Right lung (tissue), 2 donors: ENCODE measurements at regions not wholly inside any gene's neighbourhood (a gene's known extent, or its start where the extent isn't known, plus 50 kb on each side); places are given as distances from the start of the nearest gene placed in this dataset.

Experiments
- DNase-seq, 2 donors: peaks; one replicate each; pipeline ENCODE4 v3.0.0-alpha.2; 2013

DNA sequence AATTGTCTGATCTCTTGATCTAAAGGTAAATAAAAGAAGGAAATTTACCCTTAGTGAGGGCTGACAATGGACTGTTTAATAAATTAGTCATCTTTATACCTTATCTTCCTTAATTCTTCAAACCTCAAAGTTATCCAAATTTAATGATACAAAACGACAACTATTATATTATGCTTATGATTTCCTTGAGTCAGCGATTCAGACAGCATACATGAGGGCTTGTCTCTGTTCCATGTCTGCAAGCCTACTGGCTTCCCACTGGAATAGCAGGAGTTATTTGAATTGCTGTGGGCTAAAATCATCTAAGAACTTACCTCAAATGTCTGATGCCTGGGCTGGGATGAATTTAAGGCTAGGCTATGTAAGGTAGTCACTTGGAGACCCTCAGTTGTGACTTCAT lies 197.2 kb upstream of the MDGA2 start:
- no peak for DNase-seq

DNA sequence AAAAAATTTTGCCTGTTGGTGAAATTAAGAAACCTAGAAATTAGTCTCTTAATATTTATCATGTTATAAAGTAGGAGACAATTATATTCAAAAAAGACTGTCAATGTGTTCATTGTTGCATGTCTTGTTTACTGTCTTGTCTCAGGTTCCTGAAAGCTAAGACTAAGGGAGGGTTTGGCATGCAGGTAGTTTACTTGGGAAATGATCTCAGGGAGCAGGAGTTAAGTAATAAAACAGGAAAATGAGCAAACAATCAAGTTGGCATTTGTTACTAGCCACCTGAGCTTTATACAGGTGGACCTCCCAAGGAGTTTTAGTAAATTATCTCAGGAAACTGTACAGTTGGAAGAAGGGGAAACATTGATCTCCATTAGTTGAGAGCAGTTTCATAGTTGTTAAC lies 188.0 kb upstream of the MDGA2 start:
- DNase-seq: no peak

DNA sequence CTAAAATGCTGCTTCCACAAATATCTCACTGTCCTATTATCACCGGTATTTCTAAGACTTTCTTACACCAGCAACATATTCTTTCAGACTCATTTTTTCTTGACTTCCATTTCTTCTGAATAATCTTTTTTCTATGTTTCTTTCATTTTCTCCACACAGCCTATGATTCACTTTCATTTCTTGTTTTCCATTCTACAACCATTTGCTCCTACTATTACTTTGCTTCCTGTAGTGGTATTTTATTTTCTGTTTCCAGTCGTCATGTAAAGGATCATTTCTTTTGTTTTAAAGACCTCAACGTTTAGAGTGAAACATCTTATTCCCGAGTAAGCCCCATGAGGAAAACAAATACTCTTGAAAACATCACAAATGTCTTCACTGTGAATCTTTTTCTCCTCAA lies 182.2 kb upstream of the MDGA2 start:
- no peak for DNase-seq

DNA sequence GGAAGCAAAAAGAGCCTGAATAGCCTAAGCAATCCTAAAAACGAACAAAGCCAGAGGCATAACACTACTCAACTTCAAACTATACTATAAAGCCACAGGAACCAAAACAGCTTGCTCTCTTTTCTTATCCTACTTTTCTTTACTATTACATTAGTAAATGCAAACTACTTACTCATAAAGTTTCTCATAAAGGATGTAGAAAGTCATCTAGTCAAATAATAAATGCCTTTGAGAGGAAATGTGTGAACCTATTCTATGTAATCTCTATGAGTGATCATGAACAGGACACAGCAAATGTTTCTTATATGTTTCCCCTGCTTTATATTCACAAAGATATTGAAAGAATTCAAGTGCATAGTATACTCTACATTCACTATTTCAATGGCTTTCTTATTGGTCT lies 176.9 kb upstream of the MDGA2 start:
- no peak for DNase-seq

DNA sequence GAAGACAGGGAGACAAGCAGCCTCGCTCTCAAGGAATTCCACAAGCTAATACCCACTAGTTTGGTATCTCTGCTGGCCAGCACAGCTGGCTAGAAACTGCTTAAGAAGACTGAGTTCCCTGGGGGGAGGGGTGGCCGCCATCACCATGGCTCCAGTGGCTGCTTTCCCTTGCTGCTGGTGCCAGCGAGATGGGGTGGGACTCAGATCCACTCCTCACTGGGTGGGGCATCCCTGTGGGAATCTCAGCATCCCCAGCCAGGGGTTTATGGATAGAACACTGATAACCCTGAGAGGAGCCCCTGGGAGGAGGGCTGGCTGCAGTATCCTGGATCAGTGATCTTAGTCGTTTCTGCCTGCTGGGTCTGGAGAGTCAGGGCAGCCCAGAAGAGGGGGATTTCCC lies 170.6 kb upstream of the MDGA2 start:
- no peak for DNase-seq

DNA sequence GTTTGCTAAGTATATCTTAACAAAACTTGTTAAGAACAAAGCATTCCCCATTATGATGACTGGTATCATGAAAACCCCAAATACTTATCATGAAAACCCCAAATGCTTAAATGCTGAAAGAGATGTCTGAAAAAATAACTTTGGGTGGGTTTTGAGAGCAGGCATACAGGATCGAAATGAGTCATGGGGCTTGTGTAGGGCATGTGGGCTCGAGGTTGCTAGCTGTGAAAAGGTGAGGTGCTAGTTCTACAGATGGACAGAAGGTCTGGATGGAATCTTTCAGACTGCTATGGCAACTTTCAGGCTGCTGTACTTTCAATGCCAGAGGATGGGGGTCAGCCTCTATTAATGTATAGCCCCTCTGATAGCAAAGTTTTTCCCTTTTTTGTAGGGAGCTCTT lies 167.8 kb upstream of the MDGA2 start:
- DNase-seq: no peak

GRCh38 chr14:47833011-47833410 lies 157.6 kb upstream of the MDGA2 start:
- no peak for DNase-seq

- no peak for DNase-seq
Measured at GRCh38 chr14:47826809-47827208, 151.4 kb upstream of the MDGA2 start.

DNA sequence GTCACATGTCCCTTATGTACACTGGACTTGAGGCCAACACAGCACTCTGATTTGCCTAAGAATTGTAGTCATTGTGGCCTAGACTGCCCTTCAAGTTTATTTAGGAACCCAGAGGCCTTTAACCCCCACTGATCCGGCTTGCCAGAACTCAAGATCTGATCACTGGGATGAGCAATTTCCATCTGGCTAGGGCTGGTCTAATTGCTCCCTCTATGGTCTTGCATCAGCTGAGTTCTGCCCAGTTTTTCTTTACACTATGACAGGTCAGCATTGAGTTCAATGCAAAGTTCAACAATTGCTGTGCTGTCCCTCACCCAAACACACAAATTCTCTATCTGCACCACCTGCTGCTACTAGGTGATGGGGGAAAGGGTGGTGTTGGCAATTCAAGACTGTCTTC lies 146.9 kb upstream of the MDGA2 start:
- no peak for DNase-seq

DNA sequence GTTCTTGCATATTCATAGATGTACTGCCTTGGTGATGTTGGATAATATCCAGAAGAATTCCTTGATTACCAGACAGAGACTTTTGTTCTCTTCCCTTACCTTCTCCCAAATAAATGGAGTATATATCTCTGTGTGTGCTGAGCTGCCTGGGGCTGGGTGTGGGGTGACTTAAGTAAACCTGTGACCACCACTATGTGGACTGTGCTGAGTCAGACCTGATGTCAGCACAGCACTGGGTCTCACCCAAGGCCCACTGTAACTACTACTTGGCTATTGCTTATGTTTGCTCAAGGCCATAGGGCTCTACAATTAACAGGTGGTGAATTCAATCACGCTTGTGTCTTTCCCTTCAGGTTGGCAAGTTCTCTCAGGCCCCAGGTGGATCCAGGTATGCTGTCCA lies 145.7 kb upstream of the MDGA2 start:
- no peak for DNase-seq

DNA sequence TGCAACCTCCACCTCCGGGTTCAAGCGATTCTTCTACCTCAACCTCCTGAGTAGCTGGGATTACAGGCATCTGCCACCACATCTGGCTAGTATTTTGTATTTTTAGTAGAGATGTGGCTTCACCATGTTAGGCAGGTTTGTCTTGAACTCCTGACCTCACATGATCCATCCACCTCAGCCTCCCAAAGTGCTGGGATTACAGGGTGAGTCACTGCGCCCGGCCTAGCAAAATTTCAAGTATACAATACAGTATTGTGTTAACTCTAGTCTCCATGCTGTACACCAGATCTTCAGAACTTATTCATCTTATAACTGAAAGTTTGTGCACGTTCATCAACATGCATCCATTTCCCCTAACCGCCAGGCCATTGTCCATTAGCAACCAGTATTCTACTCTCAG lies 115.1 kb upstream of the MDGA2 start:
- DNase-seq: no peak

- no peak for DNase-seq
Measured at GRCh38 chr14:47785058-47785457, 109.7 kb upstream of the MDGA2 start.

DNA sequence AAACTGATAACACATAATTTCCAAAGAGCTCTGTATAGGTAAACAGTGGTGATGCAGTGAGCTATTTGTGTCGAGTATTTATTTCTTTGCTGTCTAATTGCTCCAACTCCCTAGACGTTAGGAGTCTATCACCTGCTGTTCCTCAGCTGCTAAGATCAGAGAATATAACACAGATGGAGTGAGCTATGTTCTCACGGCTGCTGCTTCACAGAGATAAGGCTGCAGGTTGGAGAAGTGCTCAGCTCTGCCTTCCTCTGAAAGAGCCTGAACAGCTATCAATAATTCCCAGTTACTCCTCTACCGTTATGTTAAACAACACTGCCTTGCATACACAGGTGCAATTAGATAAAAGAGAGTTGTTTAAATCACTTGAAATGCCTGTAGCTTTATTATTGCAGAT lies 103.2 kb upstream of the MDGA2 start:
- DNase-seq: no peak

- DNase-seq: no peak
Measured at GRCh38 chr14:47772652-47773051, 97.2 kb upstream of the MDGA2 start.

- DNase-seq: no peak
Measured at GRCh38 chr14:47763188-47763854, 87.9 kb upstream of the MDGA2 start.

DNA sequence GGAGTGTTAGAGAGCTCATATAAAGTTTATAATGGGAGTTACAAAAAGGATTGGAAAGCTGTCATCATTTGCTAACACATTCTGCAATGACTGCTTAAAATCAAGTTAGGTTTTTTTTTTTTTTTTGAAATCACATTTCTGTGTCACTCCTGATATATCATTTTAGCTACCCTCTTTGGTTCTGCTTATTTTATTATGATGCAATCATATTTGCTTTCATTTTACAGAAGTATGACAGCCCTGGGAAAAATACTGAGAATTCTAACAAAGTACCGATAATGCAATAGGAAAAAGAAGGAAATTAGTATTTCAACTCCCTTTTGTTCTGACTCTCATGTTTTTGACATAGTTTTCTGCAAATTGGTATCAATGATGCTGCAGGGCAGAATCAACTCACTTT lies 71.6 kb upstream of the MDGA2 start:
- no peak for DNase-seq

DNA sequence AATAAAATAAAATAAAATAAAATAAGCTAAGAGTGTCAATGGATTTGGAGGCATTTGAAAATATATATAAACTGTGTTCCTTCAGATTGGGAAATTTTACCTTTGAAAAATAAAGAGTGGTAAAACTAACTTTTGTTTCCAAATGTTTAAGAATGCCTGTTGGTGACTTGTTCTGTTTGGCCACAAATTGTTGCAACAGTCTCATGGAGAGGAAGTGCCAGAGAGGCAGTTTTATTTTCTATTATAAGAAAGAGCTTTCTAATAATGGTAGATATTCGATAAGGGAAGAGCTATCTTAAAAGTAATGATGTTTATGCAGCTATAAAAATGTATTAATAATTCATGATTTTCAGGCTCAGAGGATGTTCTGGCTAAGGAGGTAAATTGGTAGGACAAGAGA lies 68.8 kb upstream of the MDGA2 start:
- DNase-seq: no peak

DNA sequence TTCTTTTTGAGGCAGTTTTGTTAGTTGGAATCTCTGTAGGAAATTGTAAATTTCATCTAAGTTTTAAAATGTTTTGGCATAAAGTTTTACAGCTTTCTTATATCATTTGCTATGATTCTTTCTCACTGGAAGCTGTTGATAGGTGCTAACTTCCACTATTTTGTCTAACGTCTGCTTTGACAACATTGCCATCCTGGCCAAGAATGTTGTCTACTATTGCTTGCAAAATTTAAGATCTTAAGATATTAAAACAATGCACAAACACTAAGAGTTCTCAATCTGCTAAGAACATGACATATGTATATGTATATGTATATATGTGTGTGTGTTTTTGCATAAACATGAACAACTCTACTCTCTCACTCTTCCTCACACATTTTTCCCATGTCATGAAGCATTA lies 64.1 kb upstream of the MDGA2 start:
- DNase-seq: no peak

- no peak for DNase-seq
Measured at GRCh38 chr14:47730296-47730695, 54.9 kb upstream of the MDGA2 start.
